ENCODE measurements at regions not wholly inside any gene's neighbourhood (a gene's known extent, or its start where the extent isn't known, plus 50 kb on each side); places are given as distances from the start of the nearest gene placed in this dataset.

DNA sequence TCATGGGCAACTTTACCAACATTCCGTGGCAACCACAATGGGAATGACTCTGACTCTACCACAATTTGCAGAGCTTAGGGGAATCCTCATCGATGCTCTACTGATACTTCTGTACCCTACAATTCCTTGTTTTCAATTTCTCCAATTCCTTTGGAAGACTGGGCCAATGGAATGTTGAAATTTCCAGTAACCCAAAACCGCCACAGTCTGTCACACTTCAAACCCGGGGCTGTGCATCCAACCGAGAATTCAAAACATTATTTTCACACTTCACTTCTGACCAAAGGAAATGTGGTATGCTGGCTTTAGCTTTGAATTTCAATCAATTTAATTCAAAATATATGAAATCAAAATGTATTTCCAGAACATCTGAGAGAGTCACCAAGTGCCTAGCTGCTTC lies 951.4 kb downstream of the VRK1 start:
- no peak overlapping the region for H3K4me3 ChIP-seq (ENCODE audit: low read length)
- no peak for DNase-seq (ENCODE audit: low read depth)
- TF ChIP-seq, protein P1, sequence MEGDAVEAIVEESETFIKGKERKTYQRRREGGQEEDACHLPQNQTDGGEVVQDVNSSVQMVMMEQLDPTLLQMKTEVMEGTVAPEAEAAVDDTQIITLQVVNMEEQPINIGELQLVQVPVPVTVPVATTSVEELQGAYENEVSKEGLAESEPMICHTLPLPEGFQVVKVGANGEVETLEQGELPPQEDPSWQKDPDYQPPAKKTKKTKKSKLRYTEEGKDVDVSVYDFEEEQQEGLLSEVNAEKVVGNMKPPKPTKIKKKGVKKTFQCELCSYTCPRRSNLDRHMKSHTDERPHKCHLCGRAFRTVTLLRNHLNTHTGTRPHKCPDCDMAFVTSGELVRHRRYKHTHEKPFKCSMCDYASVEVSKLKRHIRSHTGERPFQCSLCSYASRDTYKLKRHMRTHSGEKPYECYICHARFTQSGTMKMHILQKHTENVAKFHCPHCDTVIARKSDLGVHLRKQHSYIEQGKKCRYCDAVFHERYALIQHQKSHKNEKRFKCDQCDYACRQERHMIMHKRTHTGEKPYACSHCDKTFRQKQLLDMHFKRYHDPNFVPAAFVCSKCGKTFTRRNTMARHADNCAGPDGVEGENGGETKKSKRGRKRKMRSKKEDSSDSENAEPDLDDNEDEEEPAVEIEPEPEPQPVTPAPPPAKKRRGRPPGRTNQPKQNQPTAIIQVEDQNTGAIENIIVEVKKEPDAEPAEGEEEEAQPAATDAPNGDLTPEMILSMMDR (conservative IDR thresholded peaks at IDR 0.05; ENCODE audit: low read depth, low read length), result no peak

- H3K4me3 ChIP-seq (ENCODE audit: low read length), result no peak overlapping the region
- TF ChIP-seq, protein P1 (conservative IDR thresholded peaks at IDR 0.05; ENCODE audit: low read depth, low read length), result no peak
- no peak for DNase-seq (ENCODE audit: low read depth)
Observed at GRCh38 chr14:97757491-97757890, 960.3 kb downstream of the VRK1 start.

DNA sequence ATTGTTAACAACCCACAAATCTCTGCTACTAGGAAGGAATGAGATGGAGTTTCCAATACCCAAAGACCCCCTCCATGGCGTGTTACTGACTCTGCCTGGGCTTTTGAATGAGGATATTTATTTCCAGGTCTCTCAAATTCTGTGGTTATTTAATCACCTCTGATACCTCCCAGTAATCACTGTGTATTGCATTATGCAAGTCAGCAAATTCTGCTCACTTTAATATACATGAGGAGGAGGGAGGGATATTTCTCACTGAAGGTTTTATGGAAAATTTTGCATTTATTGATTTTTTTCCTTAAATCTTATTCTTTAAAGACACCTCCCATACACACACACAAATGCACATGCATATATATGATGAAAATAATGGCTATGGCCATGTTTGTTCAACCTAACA lies 962.9 kb downstream of the VRK1 start:
- no peak for DNase-seq (ENCODE audit: low read depth)
- TF ChIP-seq, protein P1 (conservative IDR thresholded peaks at IDR 0.05; ENCODE audit: low read depth, low read length), result no peak
- H3K4me3 ChIP-seq (ENCODE audit: low read length), result no peak overlapping the region

DNA sequence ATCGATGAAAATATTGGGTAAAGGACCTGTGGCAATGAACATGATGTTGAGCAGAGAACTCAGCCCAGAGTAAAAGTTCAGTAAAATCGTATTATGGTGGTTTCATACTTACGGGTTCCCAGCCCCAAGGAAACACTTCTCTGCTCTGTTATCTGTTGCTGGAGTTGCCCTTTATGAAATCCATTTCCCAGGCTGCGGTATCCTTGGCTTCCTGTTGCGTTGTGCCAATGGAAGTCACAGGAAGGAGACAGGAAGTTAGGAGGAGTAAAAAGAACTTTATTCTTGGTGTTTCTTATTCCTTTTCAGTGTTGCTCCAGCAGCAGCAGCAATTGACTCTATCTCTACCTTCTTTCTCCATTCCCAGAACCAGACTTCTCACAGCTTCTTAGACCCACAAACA lies 965.2 kb downstream of the VRK1 start:
- TF ChIP-seq, protein P1 (conservative IDR thresholded peaks at IDR 0.05; ENCODE audit: low read depth, low read length), result no peak
- no peak for DNase-seq (ENCODE audit: low read depth)
- H3K4me3 ChIP-seq (ENCODE audit: low read length), result no peak overlapping the region

- no peak overlapping the region for H3K4me3 ChIP-seq (ENCODE audit: low read length)
- TF ChIP-seq, protein P1 (conservative IDR thresholded peaks at IDR 0.05; ENCODE audit: low read depth, low read length), result no peak
- DNase-seq (ENCODE audit: low read depth), result no peak
Observed at GRCh38 chr14:97771340-97772045, 974.3 kb downstream of the VRK1 start.

- TF ChIP-seq, protein P1 (conservative IDR thresholded peaks at IDR 0.05; ENCODE audit: low read depth, low read length), result no peak
- H3K4me3 ChIP-seq (ENCODE audit: low read length), result no peak overlapping the region
- no peak for DNase-seq (ENCODE audit: low read depth)
Observed at GRCh38 chr14:97773598-97773997, 976.4 kb downstream of the VRK1 start.

DNA sequence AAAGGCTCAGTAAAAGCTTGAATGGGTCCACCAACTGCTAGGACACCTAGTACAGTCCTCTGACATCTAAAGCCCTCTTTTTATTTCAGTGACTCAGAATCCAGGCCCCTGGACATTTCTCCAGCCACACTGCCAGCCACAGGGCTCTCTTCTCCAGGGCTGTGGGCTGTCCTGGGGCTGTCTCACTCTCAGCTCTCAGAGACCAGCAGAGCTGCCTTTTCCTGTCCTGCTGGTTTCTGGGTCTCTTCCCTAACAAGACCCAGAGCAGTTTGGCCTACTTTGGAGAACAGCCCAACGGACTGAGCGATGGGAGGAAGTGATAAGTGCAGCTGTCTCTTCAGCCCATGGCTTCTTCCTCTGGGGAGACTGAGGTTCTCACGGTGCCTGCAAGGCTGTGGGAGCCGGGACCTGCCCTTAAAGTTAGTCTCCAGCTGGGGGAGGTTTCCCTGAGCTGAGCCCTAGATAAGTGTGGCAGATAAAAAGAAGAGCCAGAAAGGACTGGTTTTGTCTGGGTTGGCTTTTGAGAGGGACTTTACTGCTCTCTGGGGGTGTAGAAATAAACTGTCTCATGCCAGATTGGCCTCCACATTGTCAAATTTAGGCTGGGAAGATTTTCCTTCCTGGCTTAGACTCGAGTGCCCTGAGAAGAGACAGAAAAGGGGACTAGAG lies 979.8 kb downstream of the VRK1 start:
- no peak overlapping the region for H3K4me3 ChIP-seq (ENCODE audit: low read length)
- TF ChIP-seq, protein P1 (conservative IDR thresholded peaks at IDR 0.05; ENCODE audit: low read depth, low read length), result no peak
- no peak for DNase-seq (ENCODE audit: low read depth)

Measured in retinal pigment epithelial cell (primary cell).